HG02642 (cell line): ENCODE measurements at regions not wholly inside any gene's neighbourhood (a gene's known extent, or its start where the extent isn't known, plus 50 kb on each side); places are given as distances from the start of the nearest gene placed in this dataset.
A peak's percentile ranks its signal among the peaks of the same experiment; 100 is the strongest.

ENCODE experiments used
- ATAC-seq: cut with Tn5 transposase; IDR thresholded peaks from one replicate; pipeline ENCODE4 v1.9.1; 2021; ENCODE audit warnings: mild to moderate bottlenecking; ENCODE audit not compliant: unreplicated experiment, poor library complexity

- peak; percentile 50 for ATAC-seq
Observed at GRCh38 chr6:150813993-150814359, 51.5 kb upstream of the MTHFD1L start.
